HG03575 (cell line): ENCODE measurements at regions not wholly inside any gene's neighbourhood (a gene's known extent, or its start where the extent isn't known, plus 50 kb on each side); places are given as distances from the start of the nearest gene placed in this dataset.

Source experiments
- ATAC-seq: cut with Tn5 transposase; IDR thresholded peaks from one replicate; pipeline ENCODE4 v1.9.1; 2021; ENCODE audit not compliant: unreplicated experiment, insufficient number of reproducible peaks, low FRiP score; ENCODE audit errors: extremely low read depth

DNA sequence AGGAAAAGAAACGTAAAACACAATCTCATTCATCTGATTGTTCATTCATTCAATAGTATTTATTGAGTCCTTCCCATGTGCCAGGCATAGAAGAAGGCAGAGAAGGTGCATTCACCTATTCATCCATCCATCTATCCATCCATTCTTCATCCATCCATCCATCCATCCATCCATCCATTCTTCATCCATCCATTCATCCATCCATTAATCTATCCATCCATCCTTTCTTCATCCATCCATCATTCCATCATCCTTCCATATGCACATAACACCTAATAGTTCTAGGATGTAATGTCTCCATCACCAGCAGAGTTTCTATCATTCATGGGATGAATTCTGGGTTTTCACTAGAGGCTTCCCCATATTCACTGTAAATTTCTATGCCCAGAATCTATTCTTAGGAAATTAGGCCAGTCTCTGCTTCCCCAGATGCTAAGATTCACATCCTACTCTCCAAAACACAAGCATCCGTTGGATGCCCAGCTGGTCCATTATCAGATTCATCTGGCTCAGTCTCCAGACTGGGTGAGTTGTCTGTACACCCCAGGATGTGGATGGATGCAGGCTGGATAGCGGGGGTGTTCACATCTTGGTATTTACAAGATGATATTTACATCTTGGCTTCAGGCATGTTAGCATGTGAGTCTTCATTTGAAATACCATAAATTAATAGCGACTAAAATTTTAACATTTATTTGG lies 517.7 kb upstream of the SULF2 start:
- no peak for ATAC-seq

DNA sequence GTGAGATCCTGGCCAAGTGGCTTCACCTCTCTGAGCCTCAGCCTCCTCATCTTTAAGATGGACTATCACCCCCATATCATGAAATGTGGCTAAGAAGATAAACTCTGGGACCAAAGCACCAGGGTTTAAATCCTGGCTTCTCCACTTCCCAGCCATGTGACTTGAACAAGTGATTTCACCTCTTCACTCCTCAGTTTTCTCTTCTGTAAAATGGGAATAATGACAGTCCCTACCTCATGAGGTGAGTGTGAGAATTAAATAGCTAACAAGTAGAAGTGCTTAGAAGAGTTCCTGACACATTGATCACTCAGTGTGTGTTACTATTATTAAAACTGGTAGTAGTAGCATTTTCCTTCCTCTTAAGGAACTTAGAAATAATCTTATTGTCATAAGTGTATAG lies 516.9 kb upstream of the SULF2 start:
- no peak for ATAC-seq

DNA sequence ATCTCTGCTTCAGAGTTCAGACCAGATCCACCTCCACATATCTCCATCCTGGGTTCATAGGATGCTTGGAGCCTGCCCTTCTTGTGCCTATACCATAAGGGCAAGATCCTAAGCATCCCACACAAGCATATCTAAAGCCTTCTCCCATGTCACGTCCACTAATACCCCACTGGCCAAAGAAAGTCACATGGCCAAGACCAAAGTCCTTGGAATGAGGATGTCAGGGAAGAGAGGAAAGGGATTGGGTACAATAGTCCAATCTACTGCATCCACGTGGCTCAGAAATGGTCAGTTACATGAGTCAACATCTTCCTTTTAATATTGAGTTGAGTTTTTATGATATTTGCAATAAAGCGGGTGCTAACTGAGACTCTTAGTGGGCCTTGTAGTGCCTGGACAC lies 515.9 kb upstream of the SULF2 start:
- no peak for ATAC-seq

DNA sequence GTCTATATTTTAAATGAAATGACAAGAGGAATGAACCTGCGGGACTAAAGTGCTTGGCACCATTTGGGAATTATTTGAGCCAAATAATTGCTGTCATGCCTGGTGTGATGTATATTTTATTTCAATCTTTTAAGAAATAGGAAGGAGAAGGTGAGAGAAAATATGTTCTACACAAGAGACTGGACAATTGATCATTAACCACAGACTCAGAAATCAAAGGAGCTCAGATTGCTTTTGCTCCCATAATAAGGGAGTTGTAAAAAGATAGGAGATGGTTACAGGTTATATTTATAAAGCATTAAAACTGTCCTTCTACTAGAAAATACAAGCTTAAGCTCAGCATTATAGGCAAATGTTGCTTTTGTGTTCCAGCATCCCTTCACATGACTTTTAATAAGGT lies 515.2 kb upstream of the SULF2 start:
- no peak for ATAC-seq

DNA sequence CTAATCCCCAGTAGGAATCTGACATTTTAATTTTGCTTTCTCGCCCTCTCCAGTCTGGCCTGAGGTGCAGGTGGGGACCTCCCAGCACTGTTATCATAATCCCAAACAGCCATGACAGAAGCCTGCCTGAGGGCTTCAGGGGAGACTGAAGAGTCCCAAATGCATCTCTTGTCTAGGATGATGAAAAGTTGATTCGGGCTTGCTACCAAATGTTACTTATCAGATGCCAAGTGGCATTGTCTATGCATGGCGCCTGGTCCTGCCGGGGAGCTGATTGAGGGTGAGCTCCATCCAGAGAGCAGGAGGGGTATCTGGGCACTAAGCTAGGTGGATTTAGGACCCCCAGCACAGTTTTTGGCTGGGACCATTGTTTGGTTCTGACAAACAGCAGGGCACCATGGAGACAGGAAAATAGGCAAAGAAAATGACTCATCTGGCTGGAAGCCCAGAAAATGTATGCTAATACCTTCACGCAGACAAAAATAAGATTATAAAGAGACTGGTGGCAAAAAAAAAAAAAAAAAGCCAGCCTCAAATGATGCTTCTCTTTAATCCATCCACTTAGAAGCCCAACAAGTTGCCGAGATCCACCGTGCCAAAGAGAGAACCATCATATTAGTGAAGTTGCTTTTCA lies 513.7 kb upstream of the SULF2 start:
- no peak for ATAC-seq

DNA sequence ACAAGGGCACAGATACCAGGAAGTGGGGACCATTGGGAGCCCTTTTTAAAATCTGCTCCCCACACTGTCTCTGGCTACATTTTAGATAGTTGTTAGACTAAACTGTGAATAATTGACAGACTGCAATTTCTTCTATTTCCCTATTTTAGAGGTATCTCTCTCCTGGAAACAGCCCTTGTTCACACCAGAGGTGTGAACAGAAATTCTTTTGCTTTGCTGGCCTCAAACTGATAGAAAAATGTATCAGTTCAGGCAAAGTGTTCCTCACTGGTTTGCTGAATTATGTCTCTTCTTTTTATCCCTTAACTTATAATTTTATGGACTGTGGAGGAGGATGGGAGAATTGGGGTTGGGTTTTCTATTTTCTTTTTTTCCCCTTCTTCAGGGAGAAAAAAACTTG lies 513.2 kb upstream of the SULF2 start:
- no peak for ATAC-seq

DNA sequence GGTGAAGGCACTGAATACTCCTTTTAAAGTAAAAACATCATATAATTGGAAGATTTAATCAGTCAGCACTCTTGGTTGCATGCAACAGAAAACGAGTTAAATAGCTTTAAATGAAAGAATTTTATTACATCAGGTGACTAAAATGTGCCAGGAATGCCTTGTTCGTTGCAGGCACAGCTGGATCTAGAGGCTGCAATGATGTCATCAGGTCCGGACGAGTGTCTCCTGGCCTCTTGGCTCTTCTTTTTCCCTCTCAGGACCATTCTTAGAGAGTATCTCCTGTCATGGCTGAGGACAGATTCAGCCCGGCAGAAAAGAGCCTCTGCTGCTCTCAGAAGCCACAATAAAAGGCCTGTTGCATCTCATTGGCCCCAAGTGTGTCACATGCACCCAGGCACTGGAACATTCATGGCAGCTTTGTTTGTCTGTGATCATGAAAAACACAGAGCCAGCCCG lies 510.7 kb upstream of the SULF2 start:
- ATAC-seq = no peak

DNA sequence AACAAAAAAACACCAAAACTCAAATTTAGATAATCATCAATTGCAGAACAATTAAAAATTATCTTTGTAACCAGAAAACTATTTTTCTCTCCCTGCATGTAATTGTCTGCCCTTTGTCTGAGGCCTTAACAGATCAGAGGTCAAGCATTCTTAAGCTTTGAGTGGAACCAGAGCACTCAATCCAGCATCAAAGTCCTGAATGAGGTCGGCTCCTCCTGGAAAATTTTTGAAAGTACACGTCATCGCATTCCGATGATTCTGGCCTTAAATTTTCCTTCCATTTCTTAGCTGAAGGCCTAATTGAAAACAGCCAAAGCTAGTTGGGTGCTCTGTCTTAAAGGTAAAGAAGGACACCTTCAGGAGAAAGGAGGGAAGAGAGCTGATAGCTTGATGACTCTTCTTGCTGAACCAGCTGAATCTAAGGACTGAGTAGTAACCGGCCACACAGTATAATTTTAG lies 510.2 kb upstream of the SULF2 start:
- no peak for ATAC-seq

DNA sequence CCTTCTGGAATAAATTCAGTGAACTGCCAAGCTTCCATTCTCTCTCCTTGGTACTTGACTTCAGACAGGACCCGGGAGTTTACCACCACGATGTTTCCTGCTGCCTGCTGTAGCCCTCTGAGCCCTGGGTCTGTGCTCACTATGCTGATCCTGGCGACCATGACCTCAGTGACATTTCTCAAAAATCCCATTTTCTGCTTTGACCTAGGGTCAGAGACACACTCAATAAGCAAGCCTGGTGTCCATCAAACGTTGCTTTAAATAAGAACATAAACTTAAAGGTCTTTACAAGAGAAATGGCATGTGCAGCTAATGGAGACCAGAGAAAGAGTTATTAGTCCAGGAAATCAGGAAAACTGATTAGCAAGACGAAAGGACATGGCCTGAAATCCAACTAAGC lies 509.7 kb upstream of the SULF2 start:
- no peak for ATAC-seq

DNA sequence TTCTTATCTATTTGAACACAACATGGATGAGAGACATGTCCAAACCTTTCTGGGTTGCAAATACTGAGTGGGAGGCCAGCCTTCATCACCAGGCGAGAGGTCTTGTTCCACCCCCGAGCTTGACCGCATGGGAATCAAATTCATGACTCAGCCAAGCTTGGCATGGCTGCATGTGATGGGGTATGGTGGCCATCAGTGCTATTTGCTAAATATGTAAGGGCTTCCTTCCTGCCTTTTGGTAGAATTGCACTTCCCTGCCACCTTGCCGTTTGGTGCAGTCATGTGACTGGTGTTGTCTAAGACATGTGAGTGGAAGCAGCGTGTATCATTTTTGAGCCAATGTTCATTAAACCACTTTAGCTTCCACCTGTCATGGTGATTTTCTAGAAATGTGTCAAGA lies 508.9 kb upstream of the SULF2 start:
- ATAC-seq = no peak

DNA sequence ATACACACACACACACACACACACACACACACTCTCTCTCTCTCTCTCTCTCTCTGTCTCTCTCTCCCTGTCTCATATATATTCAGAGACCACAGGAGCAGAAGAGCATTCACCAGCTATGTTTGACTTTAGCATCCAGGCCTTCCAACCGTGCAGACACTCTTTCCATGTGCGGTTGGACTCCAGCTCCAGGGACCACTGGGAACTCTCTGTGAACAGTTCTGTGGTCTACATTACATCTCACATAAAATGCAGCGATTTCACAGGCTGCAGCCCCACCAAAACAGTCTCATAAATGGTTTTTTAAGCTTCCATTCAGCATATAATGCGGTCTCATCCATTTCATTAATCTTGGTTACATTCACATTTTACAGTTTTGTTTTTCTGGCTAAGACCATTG lies 508.4 kb upstream of the SULF2 start:
- no peak for ATAC-seq

DNA sequence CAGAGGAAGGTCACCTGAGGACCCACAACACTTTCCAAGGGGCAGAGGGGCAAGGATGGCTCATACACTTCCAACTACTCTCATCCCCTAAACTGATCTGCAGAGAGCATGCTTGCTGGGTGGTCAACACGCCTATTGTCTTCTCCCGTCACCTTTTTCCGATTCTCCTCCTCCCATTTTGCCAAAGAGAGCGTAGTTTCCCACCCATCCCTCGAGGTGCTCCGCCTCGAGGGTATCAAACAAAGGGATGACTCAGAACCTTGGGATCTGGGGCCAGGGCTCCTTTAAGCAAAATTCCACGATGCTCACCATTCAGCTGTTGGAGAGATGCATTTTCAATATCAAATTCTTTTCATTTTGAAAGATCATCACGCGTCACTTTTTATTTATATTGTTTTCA lies 507.5 kb upstream of the SULF2 start:
- ATAC-seq = no peak

DNA sequence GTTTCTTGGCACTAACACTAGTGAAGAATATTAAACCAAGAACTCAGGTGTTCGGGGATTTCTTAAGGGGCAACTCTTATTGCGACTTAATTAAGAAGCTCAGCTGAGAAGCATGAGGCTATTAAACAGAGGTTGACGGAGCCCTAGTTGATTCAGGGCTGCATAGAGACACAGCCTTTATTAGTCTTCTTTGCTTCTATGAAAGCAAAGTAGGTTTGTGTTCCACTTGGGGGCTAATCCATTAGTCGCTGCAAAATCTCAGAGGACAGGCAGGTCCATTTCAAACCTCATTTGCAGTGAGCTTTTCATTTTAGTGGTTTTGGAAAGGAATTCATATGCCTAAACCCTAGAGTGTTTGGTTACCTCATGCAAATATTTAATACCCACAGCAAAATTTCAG lies 506.6 kb upstream of the SULF2 start:
- ATAC-seq = no peak

DNA sequence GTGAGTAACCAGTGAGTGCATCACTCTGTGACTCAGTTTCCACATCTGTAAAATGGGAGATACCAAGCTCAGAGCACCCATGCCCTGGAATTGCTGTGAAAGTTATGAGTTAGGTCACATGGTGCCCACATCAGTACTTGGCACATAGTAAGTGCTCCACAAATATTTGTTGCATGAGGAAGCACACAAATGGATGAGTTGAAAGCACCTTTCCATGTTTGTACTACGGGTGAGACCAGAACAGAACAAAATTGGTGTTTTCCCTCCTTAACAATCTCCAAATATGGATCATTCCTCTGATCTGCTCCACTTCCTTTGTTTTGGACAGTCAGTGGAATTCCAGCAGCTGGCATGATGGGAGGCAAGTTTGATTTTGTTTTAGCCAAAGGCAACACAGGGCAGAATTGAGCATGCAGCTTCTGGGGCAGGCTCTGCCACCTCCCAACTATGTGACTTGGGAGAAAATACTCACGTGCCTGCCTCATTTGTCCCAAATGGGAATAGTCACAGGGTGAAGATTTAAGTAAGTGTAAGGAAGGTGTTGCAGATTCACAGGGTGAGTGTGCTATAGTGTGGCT lies 503.7 kb upstream of the SULF2 start:
- no peak for ATAC-seq

DNA sequence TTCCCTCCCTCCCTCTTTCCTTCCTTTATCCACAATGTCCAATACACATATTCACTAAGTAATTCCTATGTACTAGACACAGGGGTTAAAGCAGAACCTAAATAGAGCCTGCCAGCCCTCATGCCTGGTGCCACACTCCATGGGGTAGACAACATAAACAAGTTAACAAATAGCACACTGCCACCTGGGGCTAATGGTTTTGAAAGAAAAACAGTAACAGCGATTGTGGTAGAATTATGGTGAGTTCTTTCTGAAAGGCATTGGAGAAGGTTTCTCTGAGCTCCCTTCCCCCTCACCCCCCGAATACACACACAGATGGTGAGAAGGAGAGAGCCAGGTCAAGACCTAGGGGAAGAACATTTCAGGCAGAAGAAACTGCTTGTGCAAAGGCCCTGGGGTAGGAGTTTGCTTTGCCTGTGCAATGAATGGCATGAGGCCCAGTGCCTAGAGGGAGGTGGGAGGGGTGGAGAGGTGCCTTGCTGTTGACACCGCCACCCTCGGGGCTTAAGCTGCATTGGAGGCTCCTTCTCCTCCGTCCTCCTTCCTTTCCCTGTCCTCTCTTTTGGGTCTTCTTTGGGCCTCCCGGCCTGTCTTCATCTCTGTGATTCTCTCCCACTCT lies 502.4 kb upstream of the SULF2 start:
- no peak for ATAC-seq

DNA sequence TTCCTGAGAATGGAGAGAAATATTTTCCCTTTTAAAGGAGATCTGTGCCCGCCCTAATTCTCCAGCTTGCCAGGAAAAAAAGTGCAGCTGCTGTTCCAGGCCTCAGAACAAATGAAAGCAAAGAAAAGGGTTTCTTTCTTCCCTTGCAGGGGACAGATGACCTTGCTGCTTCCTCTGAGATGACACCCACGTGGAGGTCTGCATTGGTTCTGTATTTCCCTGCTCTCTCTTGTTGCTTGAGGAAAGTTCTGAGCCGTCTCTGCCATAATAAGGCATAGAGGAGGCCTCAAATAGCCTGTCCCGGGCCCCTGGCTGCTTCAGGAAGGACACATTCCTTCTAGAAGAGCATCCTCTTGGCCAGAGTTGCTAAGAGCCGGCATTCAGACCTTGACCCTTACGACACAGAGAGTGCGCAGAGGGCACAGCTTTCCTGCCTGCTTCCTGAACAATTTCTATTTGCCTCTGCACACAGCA lies 501.8 kb upstream of the SULF2 start:
- ATAC-seq = no peak

DNA sequence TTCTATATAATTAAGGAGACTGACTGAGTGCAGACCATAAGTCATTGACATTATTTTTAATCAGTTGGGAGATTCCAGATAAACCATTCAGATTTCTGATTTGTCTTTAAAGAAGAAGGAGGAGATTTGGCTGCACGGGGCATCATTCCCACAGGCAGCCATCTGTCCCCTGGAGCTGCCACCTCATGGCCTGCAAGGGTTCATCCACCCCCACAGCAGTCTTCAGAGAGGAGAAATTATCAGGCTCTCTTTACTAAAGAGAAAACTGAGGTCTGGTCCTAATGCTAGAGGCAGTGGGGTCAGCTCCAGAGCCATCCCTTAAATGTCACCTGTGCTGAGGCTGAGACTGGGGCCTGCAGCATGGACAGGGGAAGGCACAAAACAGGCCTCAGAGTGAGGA lies 501.3 kb upstream of the SULF2 start:
- no peak for ATAC-seq

DNA sequence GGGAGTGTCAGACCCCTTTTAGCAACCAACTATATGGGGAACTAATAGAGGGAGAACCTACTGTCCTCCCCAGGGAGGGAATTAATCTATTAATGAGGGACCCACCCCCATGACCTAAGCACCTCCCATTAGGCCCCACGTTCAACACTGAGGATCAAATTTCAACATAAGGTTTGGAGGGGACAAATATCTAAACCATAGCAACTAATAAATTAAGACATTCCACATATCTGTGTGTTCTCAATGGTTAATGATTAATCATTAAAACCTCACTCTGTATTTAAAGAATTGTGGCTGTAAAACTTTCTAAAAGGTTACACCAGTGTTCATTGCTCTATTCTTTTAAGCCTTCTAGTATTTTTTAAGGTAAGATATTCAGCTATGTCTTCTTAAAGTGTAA lies 500.4 kb upstream of the SULF2 start:
- no peak for ATAC-seq

DNA sequence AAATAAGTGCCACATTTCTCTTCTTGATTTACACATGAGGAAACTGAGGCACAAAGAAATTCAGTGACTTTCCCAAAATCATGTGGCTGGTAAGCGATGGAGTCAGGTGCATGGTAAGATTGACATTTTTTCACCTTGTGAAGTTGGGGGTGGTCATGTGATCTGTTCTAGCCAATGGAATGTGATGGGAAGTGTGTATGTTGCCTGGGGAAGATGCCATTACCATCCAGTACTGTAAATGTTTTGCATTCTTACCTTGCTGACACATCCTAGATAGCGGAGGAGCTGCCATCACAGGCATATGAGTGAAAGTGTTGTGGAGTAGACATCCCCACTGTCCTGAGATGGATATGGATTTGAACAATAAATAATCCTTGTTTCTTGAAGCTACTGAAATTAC lies 499.6 kb upstream of the SULF2 start:
- no peak for ATAC-seq

DNA sequence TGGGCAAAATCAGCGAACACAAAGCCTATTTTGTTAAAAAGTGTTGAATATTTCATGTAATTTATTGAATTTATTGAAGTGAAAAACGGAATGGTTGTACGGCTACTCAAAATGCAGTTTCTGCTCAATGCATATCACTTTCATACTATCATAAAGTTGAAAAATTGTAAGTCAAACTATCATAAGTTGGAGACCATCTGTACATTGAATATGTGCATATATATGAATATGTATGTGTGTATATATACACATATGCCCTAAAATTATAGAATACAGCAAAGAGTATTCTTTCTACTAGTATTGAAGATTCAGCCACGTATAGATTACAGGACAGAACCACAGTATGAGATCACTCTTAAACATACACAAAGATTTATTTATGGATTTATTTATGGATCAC lies 499.0 kb upstream of the SULF2 start:
- no peak for ATAC-seq
